HEK293 (cell line): ENCODE measurements at regions not wholly inside any gene's neighbourhood (a gene's known extent, or its start where the extent isn't known, plus 50 kb on each side); places are given as distances from the start of the nearest gene placed in this dataset.

ENCODE experiments used
- CTCF ChIA-PET: fragments of 350-600 bp; formaldehyde crosslinking; extraction: SDS; loops from one replicate; lab custom pipeline; 2021; ENCODE audit warnings: antibody characterized with exemption; lab: Yijun Ruan, JAX
- POLR2A ChIA-PET: fragments of 300-600 bp; formaldehyde crosslinking; extraction: SDS; loops from one replicate; lab custom pipeline; 2020; ENCODE audit warnings: antibody characterized with exemption, inconsistent platforms; lab: Yijun Ruan, JAX
- H3K27ac ChIP-seq: fragments of 200-500 bp; sonication (Bioruptor generic); 2 replicates; pipeline ENCODE4 v1.5.1; 2014; ENCODE audit warnings: low read depth, low read length, control low read depth, inconsistent platforms; ENCODE audit errors: extremely low read depth
- H3K36me3 ChIP-seq, 2 experiments: fragments of 200-500 bp in 1 of 2; sonication (Bioruptor generic) in 1 of 2; 1 replicate in 1 of 2; 2 replicates in 1 of 2; pipeline ENCODE4 v1.5.1; 2014 to 2017; ENCODE audit warnings: inconsistent platforms in 2 of 2, low read length in 2 of 2; ENCODE audit not compliant: control insufficient read depth in 2 of 2, insufficient read depth in 1 of 2
- H3K4me1 ChIP-seq: fragments of 200-500 bp; sonication (Bioruptor generic); 2 replicates; pipeline ENCODE4 v1.5.1; 2014; ENCODE audit warnings: mild to moderate bottlenecking, low read length, inconsistent platforms; ENCODE audit not compliant: control insufficient read depth, insufficient read depth
- H3K4me3 ChIP-seq: 2 replicates; pipeline ENCODE4 v1.5.1; 2011; ENCODE audit warnings: low read depth, mild to moderate bottlenecking, control low read depth, low read length, moderate library complexity
- H3K9me3 ChIP-seq: fragments of 200-500 bp; sonication (Bioruptor generic); 2 replicates; pipeline ENCODE4 v1.5.1; 2014; ENCODE audit warnings: low read depth, low read length, inconsistent platforms; ENCODE audit not compliant: control insufficient read depth, insufficient read depth
- BCL11B ChIP-seq: fragments of 450-650 bp; formaldehyde crosslinking; IDR thresholded peaks from 2 replicates; pipeline ENCODE4 v1.5.1; 2016; ENCODE audit warnings: low read depth, missing biosample characterization, missing genetic modification characterization
- GLI4 ChIP-seq: fragments of 450-650 bp; formaldehyde crosslinking; IDR thresholded peaks from 2 replicates; pipeline ENCODE4 v1.5.1; 2016; ENCODE audit warnings: missing biosample characterization, missing genetic modification characterization
- HOXD13 ChIP-seq: sonication (generic); formaldehyde crosslinking; IDR thresholded peaks from 2 replicates; pipeline ENCODE4 v1.8.0; 2022; ENCODE audit warnings: missing genetic modification reagents, borderline replicate concordance
- KLF7 ChIP-seq: fragments of 450-650 bp; formaldehyde crosslinking; IDR thresholded peaks from 2 replicates; pipeline ENCODE4 v1.5.1; 2016; ENCODE audit warnings: missing biosample characterization, missing genetic modification characterization, borderline replicate concordance
- MZF1 ChIP-seq: fragments of 450-650 bp; formaldehyde crosslinking; IDR thresholded peaks from 2 replicates; pipeline ENCODE4 v1.5.1; 2017; ENCODE audit warnings: missing biosample characterization, missing genetic modification characterization, borderline replicate concordance
- SCRT1 ChIP-seq: fragments of 450-650 bp; formaldehyde crosslinking; IDR thresholded peaks from 2 replicates; pipeline ENCODE4 v1.5.1; 2016; ENCODE audit warnings: missing biosample characterization, missing genetic modification characterization, borderline replicate concordance
- SETDB1 ChIP-seq: IDR thresholded peaks from one replicate; pipeline ENCODE4 v1.6.1; 2017; ENCODE audit warnings: mild to moderate bottlenecking, low read length, moderate library complexity, mixed read lengths; ENCODE audit not compliant: insufficient read length
- ZFP3 ChIP-seq: fragments of 450-650 bp; formaldehyde crosslinking; IDR thresholded peaks from 2 replicates; pipeline ENCODE4 v1.5.1; 2016; ENCODE audit warnings: low read depth, missing biosample characterization, missing genetic modification characterization
- ZNF157 ChIP-seq: fragments of 450-650 bp; formaldehyde crosslinking; IDR thresholded peaks from 2 replicates; pipeline ENCODE4 v1.5.1; 2016; ENCODE audit warnings: missing biosample characterization, missing genetic modification characterization
- ZNF16 ChIP-seq: fragments of 450-650 bp; formaldehyde crosslinking; IDR thresholded peaks from 2 replicates; pipeline ENCODE4 v1.5.1; 2016; ENCODE audit warnings: low read depth, missing biosample characterization, missing genetic modification characterization
- ZNF324 ChIP-seq: fragments of 450-650 bp; formaldehyde crosslinking; IDR thresholded peaks from 2 replicates; pipeline ENCODE4 v1.5.1; 2016; ENCODE audit warnings: missing biosample characterization, missing genetic modification characterization
- ZNF341 ChIP-seq: fragments of 450-650 bp; formaldehyde crosslinking; IDR thresholded peaks from 2 replicates; pipeline ENCODE4; 2016; ENCODE audit warnings: low read depth, missing biosample characterization, missing genetic modification characterization
- ZNF37A ChIP-seq: fragments of 450-650 bp; IDR thresholded peaks from 2 replicates; pipeline ENCODE4 v1.5.1; 2018; ENCODE audit warnings: missing biosample characterization, missing genetic modification characterization
- ZNF426 ChIP-seq: fragments of 450-650 bp; formaldehyde crosslinking; IDR thresholded peaks from 2 replicates; pipeline ENCODE4 v1.5.1; 2017; ENCODE audit warnings: missing biosample characterization, missing genetic modification characterization, mild to moderate bottlenecking, inconsistent platforms, moderate library complexity
- ZNF561 ChIP-seq: fragments of 450-650 bp; IDR thresholded peaks from 2 replicates; pipeline ENCODE4 v1.5.1; 2018; ENCODE audit warnings: missing biosample characterization, missing genetic modification characterization, borderline replicate concordance
- ZNF621 ChIP-seq: fragments of 450-650 bp; formaldehyde crosslinking; IDR thresholded peaks from 2 replicates; pipeline ENCODE4 v1.5.1; 2017; ENCODE audit warnings: missing biosample characterization, missing genetic modification characterization
- ZNF660 ChIP-seq: fragments of 450-650 bp; IDR thresholded peaks from 2 replicates; pipeline ENCODE4 v1.5.1; 2018; ENCODE audit warnings: missing biosample characterization, mild to moderate bottlenecking, missing genetic modification characterization
- ZNF701 ChIP-seq: fragments of 450-650 bp; formaldehyde crosslinking; IDR thresholded peaks from 2 replicates; pipeline ENCODE4 v1.5.1; 2016; ENCODE audit warnings: missing biosample characterization, missing genetic modification characterization
- ZNF791 ChIP-seq: fragments of 450-650 bp; formaldehyde crosslinking; IDR thresholded peaks from 2 replicates; pipeline ENCODE4 v1.5.1; 2016; ENCODE audit warnings: missing biosample characterization, missing genetic modification characterization
- TF ChIP-seq, protein P1 (sequence below): fragments of 450-650 bp; formaldehyde crosslinking; IDR thresholded peaks from 2 replicates; pipeline ENCODE4 v1.5.1; 2017; ENCODE audit warnings: missing biosample characterization, missing genetic modification characterization
- TF ChIP-seq, protein P2 (sequence below): fragments of 450-650 bp; formaldehyde crosslinking; IDR thresholded peaks from 2 replicates; pipeline ENCODE4 v1.5.1; 2016; ENCODE audit warnings: missing biosample characterization, missing genetic modification characterization
- TF ChIP-seq, protein P3 (sequence below): fragments of 450-650 bp; formaldehyde crosslinking; IDR thresholded peaks from 2 replicates; pipeline ENCODE4 v1.5.1; 2016; ENCODE audit warnings: missing biosample characterization, missing genetic modification characterization
- TF ChIP-seq, protein P4 (sequence below): fragments of 450-650 bp; formaldehyde crosslinking; IDR thresholded peaks from 2 replicates; pipeline ENCODE4 v1.5.1; 2016; ENCODE audit warnings: missing biosample characterization, missing genetic modification characterization
- TF ChIP-seq, protein P5 (sequence below): fragments of 450-650 bp; formaldehyde crosslinking; IDR thresholded peaks from 2 replicates; pipeline ENCODE4 v1.5.1; 2017; ENCODE audit warnings: missing biosample characterization, missing genetic modification characterization

DNA sequence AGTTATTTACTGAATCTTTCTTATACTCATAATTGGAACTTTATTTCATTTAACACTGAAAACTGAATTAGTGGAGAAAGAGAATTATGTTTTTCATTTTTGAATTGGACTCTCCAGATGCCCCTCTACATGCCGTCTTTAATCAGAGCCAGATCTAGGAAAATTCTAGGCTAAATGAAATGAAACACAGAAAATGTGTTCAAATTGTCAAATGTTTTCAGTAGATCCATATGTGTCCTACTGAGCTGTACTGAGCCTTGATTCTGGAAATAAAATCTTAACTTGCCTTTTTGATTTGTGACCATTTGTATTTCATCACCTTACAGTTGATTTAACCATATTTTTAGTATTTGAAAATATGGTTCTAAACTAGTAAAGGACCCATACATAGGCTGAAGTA lies 64.0 kb upstream of the GK2 start:
- TF ChIP-seq, protein P1, sequence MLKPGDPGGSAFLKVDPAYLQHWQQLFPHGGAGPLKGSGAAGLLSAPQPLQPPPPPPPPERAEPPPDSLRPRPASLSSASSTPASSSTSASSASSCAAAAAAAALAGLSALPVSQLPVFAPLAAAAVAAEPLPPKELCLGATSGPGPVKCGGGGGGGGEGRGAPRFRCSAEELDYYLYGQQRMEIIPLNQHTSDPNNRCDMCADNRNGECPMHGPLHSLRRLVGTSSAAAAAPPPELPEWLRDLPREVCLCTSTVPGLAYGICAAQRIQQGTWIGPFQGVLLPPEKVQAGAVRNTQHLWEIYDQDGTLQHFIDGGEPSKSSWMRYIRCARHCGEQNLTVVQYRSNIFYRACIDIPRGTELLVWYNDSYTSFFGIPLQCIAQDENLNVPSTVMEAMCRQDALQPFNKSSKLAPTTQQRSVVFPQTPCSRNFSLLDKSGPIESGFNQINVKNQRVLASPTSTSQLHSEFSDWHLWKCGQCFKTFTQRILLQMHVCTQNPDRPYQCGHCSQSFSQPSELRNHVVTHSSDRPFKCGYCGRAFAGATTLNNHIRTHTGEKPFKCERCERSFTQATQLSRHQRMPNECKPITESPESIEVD: no peak
- TF ChIP-seq BCL11B (tag by site-specific recombination) (no peak), ZNF341 (tag by site-specific recombination) (no peak), ZNF37A (tag by site-specific recombination) (no peak), HOXD13 (CRISPR knock-in tag) (no peak), ZNF791 (no peak), ZNF621 (tag by site-specific recombination) (no peak), ZNF701 (no peak), ZFP3 (tag by site-specific recombination) (no peak), SCRT1 (tag by site-specific recombination) (no peak), ZNF16 (no peak), ZNF324 (tag by site-specific recombination) (no peak), SETDB1 (no peak), ZNF660 (tag by site-specific recombination) (no peak), ZNF561 (tag by site-specific recombination) (no peak)
- TF ChIP-seq, protein P2, sequence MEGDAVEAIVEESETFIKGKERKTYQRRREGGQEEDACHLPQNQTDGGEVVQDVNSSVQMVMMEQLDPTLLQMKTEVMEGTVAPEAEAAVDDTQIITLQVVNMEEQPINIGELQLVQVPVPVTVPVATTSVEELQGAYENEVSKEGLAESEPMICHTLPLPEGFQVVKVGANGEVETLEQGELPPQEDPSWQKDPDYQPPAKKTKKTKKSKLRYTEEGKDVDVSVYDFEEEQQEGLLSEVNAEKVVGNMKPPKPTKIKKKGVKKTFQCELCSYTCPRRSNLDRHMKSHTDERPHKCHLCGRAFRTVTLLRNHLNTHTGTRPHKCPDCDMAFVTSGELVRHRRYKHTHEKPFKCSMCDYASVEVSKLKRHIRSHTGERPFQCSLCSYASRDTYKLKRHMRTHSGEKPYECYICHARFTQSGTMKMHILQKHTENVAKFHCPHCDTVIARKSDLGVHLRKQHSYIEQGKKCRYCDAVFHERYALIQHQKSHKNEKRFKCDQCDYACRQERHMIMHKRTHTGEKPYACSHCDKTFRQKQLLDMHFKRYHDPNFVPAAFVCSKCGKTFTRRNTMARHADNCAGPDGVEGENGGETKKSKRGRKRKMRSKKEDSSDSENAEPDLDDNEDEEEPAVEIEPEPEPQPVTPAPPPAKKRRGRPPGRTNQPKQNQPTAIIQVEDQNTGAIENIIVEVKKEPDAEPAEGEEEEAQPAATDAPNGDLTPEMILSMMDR: no peak
- TF ChIP-seq, protein P3, sequence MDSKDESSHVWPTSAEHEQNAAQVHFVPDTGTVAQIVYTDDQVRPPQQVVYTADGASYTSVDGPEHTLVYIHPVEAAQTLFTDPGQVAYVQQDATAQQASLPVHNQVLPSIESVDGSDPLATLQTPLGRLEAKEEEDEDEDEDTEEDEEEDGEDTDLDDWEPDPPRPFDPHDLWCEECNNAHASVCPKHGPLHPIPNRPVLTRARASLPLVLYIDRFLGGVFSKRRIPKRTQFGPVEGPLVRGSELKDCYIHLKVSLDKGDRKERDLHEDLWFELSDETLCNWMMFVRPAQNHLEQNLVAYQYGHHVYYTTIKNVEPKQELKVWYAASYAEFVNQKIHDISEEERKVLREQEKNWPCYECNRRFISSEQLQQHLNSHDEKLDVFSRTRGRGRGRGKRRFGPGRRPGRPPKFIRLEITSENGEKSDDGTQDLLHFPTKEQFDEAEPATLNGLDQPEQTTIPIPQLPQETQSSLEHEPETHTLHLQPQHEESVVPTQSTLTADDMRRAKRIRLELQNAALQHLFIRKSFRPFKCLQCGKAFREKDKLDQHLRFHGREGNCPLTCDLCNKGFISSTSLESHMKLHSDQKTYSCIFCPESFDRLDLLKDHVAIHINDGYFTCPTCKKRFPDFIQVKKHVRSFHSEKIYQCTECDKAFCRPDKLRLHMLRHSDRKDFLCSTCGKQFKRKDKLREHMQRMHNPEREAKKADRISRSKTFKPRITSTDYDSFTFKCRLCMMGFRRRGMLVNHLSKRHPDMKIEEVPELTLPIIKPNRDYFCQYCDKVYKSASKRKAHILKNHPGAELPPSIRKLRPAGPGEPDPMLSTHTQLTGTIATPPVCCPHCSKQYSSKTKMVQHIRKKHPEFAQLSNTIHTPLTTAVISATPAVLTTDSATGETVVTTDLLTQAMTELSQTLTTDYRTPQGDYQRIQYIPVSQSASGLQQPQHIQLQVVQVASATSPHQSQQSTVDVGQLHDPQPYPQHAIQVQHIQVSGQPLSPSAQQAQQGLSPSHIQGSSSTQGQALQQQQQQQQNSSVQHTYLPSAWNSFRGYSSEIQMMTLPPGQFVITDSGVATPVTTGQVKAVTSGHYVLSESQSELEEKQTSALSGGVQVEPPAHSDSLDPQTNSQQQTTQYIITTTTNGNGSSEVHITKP (tag by site-specific recombination): no peak
- TF ChIP-seq, protein P4, sequence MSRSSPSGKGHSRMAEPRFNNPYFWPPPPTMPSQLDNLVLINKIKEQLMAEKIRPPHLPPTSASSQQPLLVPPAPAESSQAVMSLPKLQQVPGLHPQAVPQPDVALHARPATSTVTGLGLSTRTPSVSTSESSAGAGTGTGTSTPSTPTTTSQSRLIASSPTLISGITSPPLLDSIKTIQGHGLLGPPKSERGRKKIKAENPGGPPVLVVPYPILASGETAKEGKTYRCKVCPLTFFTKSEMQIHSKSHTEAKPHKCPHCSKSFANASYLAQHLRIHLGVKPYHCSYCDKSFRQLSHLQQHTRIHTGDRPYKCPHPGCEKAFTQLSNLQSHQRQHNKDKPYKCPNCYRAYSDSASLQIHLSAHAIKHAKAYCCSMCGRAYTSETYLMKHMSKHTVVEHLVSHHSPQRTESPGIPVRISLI (tag by site-specific recombination): no peak
- no peak overlapping the region for H3K27ac ChIP-seq
- H3K4me3 ChIP-seq: no peak overlapping the region
- ChIA-PET CTCF (no interaction called here), POLR2A (no interaction called here)
- no peaks in the 10 kb centered on the region for H3K4me1 ChIP-seq
- no peaks in the 10 kb centered on the region for H3K36me3 ChIP-seq
- no peaks in the 10 kb centered on the region for H3K9me3 ChIP-seq

DNA sequence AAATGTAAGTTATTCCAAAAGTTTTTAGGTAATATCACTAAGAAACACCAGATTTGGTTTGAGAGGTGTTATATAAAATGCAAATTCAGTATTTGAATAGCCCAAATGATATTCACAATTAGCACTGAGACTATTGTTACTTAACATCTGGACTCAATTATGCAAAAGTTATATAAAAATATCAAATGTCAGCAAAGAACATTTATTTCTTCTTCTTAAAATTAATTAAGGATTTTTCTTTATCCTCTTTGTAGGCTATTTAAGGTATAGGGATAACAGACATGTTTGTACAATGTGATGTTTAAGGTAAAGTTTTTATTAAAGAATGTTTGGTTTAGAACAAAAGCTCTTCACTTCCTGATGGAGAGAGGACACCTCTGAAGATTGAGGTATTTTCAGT lies 63.3 kb upstream of the GK2 start:
- H3K4me1 ChIP-seq: no peaks in the 10 kb centered on the region
- H3K4me3 ChIP-seq: no peak overlapping the region
- H3K9me3 ChIP-seq: no peaks in the 10 kb centered on the region
- H3K27ac ChIP-seq: no peak overlapping the region
- no peak for TF ChIP-seq GLI4
- TF ChIP-seq, protein P5, sequence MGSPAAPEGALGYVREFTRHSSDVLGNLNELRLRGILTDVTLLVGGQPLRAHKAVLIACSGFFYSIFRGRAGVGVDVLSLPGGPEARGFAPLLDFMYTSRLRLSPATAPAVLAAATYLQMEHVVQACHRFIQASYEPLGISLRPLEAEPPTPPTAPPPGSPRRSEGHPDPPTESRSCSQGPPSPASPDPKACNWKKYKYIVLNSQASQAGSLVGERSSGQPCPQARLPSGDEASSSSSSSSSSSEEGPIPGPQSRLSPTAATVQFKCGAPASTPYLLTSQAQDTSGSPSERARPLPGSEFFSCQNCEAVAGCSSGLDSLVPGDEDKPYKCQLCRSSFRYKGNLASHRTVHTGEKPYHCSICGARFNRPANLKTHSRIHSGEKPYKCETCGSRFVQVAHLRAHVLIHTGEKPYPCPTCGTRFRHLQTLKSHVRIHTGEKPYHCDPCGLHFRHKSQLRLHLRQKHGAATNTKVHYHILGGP (tag by site-specific recombination): no peak
- TF ChIP-seq ZNF426: no peak
- TF ChIP-seq KLF7 (tag by site-specific recombination): no peak
- TF ChIP-seq ZNF157: no peak
- TF ChIP-seq MZF1 (tag by site-specific recombination): no peak
- ChIA-PET POLR2A (no interaction called here), CTCF (interaction anchor here (0.6 kb wide), 1 partner anchor 316 kb away, joined by 3 read pairs; no protein-coding TSS in a partner anchor)
- H3K36me3 ChIP-seq: no peaks in the 10 kb centered on the region
